HG03575 (cell line): ENCODE measurements at regions not wholly inside any gene's neighbourhood (a gene's known extent, or its start where the extent isn't known, plus 50 kb on each side); places are given as distances from the start of the nearest gene placed in this dataset.
"Not testable (repeated sequence)": the region's sequence is repeated elsewhere in the genome, so short reads cannot be mapped to it uniquely, and the experiment has no call there.

ENCODE experiments used
- ATAC-seq: cut with Tn5 transposase; IDR thresholded peaks from one replicate; pipeline ENCODE4 v1.9.1; 2021; ENCODE audit not compliant: unreplicated experiment, insufficient number of reproducible peaks, low FRiP score; ENCODE audit errors: extremely low read depth

- ATAC-seq, result no peak
These were observed 148.7 kb downstream of the OSR1 start for GRCh38 chr2:19209575-19210341.

DNA sequence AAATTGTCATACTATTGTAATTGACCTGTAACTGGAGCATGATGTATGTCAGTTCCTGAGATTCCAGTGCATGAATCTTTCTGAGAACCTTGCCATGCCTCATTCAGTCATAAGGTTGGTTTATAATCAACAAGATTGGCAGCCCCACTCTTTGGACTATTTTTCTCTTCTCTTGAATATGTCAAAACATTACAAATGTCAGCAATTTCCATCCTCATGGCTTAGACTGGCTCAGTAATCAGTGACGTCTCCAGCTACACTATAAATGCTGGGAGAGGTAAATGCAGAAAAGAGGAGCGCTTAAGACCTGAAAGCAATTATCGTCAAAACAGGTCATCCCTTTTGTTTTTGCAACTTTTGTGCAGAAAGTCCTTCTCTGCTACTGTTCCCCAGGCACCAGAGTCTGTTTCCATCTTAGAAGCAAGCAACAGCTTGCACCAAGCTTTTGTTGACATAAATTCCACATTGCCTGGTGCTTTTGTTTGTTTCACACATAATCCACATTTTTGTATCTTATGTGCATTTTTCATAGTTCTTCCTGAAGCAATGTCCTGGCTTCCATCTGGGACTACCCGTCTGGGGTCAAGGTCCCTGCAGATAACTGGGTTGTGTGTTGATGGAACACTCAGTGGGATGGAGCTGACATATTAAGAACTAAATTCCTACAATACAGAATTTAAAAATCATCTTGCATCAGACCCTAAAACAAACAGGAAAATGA lies 149.8 kb downstream of the OSR1 start:
- ATAC-seq, result no peak

GRCh38 chr2:19207452-19207851 lies 151.0 kb downstream of the OSR1 start:
- ATAC-seq, result no peak

DNA sequence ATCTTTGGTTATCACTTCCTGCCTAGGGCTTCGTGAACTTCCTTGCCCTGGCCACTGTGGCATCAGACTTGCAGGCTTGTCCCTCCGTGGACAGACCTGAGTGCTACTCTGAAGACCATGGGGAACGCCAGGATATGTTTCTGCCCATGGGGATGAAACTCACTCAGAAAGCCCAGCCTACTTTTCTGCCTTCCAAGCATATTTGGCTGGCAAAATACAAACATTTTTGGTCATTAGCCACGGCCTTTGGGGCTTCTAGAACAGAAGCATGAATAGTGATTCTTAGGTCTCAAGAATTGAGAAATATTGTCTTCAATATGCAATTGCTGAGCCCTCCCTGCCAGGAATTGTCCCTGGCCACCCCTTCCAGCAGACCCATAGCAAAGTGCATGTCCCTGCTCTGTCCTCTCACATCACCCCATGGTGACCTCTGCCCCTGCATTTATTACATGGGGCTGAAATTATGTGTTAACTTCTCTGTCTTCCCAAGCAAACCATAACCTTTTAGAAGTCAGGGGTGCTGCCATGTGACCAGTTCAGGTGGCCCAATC lies 152.4 kb downstream of the OSR1 start:
- no peak for ATAC-seq

GRCh38 chr2:19203866-19204265 lies 154.6 kb downstream of the OSR1 start:
- no peak for ATAC-seq

DNA sequence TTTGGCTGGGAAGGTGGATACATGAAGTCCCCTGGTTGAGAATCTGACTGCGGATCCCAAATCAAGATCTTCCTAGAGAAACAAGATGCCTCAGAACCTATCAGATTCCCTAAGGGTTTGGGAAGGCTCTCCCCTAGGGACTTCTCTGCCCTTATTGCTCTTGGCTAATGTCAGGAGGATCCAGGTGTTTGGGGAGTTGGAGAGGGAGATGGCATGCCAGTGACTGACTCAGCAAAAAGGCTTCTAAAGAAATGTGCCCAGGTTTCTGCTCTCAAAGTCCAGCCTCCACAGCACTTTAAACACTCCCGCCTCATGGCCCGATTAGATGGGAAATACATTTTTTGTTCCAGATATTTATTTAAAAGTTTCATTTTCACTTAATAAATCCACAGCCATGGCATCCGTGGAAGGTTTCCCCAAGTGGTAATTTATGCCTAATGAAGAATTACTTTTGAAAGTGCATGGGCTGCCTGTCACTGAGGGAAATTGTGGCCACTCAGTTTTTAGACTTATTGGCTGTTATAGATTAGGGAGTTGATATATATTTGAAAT lies 156.4 kb downstream of the OSR1 start:
- ATAC-seq, result no peak

DNA sequence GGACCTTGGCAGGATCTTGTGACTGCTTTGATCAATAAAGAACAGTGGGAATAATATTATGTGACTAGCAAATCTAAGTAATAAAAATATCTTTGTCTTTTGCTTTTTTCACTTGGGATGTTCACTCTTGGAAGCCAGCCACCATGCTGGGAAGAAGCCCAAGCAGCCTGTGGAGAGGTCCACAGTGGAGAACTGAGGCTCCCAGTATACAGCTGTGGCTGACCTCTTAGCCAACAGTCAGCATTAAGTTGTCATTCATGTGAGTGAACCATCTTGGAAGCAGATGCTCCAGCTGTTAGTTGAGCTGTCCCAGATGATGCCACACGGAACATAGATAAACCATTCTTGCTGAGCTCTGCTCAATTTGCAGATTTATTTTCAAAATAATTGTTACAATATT lies 160.0 kb downstream of the OSR1 start:
- ATAC-seq, result no peak

DNA sequence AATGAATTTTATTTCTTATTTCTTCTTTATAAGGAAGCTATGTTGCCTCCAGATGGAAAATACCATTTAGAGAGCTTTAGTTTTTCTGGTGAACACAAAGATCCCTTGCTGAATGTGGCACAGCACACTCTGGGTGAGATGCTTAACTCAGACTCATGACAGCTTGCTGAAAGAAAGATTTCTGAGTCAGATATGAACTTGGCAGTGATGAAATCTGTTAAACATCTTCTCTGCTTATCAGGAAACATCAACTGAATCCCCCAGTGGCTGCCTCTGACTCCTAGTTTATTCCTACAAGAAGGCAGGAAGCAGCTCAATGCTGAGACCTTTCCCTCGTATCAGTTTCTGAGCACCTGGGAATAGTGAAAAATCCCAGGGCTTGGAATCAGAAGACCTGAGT lies 162.8 kb downstream of the OSR1 start:
- no peak for ATAC-seq

GRCh38 chr2:19189391-19189790 lies 169.0 kb downstream of the OSR1 start:
- ATAC-seq, result no peak

GRCh38 chr2:19187323-19188020 lies 171.0 kb downstream of the OSR1 start:
- no peak for ATAC-seq

DNA sequence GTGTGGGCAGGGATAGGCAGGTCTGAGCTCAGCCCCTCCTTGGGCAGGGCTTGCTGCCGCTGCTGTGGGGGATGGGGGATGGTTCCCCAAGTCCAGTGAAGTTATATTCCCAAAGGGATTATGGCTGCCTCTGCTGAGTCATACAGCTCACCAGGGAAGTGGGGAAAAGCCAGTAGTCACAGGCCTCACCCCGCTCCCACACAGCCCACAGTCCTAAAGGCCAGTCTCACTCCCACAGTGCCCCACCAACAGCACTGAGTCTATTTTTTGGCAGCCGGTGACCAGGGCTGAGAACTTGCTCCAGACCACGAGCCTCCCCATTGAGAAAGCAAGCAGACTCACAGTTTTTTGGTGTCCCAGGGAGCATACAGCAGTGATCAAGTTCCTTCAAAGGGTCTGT lies 173.3 kb downstream of the OSR1 start:
- ATAC-seq, result no peak

DNA sequence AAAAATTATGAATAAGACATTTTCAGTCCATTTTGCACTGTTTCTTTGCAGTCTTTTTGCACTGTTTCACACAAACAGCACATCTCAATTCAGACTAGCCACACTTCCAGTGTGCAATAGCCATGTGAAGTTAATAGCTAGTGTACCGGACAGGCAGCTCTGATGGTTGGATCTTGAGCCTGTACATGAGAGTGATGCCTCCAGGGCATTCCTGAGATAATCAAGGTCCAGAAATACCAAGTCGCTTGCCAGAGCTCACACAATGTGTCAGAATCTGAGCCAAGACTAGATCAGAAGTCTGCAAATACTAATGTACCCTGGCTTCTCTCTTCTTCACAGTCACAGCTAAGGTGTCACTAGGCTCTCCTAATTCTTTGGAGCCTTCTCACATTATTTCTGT lies 180.2 kb downstream of the OSR1 start:
- no peak for ATAC-seq

GRCh38 chr2:19176977-19177376 lies 181.4 kb downstream of the OSR1 start:
- ATAC-seq, result no peak

GRCh38 chr2:19176172-19176852 lies 182.1 kb downstream of the OSR1 start:
- ATAC-seq, result no peak

DNA sequence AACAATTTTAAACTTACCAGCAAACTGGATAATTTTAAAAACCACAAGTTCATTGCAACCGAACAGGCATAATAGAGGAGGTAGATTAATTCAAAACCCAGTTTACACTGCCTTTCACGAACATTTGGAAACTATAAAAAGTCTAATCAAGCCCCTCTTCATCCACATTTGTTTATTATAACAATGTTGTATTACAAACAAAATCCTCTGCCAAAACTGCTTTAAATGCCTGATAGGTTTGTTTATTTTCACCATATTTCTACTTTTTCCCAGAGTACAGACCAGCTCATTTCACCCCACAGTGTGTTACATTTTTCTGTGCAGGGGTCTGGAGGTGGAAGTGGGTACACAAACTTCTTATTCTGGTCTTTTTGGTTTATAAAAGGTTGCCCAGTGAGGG lies 184.2 kb downstream of the OSR1 start:
- ATAC-seq, result no peak

DNA sequence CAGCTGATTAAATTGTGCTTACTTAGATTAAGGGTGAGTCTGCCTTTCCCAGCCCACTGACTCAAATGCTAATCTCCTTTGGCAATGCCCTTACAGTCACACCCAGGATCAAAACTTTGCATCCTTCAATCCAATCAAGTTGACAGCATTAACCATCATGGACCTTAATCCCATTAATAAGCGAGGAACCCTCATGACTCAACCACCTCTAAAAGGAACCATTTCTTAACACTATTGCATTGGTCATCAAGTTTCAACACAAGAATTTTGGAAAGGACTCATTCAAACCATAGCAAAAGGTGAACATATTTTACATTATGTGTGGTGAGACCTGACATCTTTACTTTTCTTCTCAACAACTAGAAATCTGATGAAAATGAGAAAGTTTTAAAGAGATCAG lies 187.0 kb downstream of the OSR1 start:
- no peak for ATAC-seq

- ATAC-seq, result no peak
These were observed 189.2 kb downstream of the OSR1 start for GRCh38 chr2:19169134-19169768.

DNA sequence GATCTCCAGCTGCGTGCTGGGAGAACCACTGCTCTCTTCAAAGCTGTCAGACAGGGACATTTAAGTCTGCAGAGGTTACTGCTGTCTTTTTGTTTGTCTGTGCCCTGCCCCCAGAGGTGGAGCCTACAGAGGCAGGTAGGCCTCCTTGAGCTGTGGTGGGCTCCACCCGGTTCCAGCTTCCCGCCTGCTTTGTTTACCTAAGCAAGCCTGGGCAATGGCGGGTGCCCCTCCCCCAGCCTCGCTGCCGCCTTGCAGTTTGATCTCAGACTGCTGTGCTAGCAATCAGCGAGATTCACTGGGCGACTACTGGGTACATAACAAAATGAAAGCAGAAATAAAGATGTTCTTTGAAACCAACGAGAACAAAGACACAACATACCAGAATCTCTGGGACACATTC lies 194.3 kb downstream of the OSR1 start:
- not testable (repeated sequence) for ATAC-seq

DNA sequence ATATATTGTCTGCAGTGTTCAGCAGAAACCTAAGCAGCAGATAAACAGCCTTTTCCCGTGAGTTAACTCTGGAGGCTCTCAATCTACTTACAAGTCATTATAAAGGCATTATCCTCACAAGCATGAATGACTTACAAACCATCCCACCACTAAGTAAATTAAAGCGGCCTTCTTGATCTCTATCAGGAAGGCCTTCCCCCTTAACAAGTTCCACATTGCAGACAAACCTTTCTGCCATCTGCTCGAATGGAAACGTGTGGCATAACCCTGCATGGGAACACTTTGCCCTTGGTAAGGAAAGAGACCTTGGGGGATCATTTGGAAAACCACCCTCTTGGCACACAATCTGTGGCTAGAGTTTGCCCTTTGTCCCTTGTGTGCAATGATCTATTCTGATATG lies 199.5 kb downstream of the OSR1 start:
- no peak for ATAC-seq
